22Rv1 (cell line): ENCODE measurements at regions not wholly inside any gene's neighbourhood (a gene's known extent, or its start where the extent isn't known, plus 50 kb on each side); places are given as distances from the start of the nearest gene placed in this dataset.

ENCODE experiments used
- ZFX ChIP-seq: fragments of 450-650 bp; IDR thresholded peaks from 2 replicates; pipeline ENCODE4 v1.6.1; 2017; ENCODE audit warnings: antibody characterized with exemption, borderline replicate concordance
- TF ChIP-seq, protein P1 (sequence below): fragments of 450-650 bp; IDR thresholded peaks from 2 replicates; pipeline ENCODE4 v1.5.1; 2017; ENCODE audit warnings: mild to moderate bottlenecking

GRCh38 chr9:89956331-89956730 is 351.5 kb downstream of the GADD45G start:
- TF ChIP-seq, protein P1, sequence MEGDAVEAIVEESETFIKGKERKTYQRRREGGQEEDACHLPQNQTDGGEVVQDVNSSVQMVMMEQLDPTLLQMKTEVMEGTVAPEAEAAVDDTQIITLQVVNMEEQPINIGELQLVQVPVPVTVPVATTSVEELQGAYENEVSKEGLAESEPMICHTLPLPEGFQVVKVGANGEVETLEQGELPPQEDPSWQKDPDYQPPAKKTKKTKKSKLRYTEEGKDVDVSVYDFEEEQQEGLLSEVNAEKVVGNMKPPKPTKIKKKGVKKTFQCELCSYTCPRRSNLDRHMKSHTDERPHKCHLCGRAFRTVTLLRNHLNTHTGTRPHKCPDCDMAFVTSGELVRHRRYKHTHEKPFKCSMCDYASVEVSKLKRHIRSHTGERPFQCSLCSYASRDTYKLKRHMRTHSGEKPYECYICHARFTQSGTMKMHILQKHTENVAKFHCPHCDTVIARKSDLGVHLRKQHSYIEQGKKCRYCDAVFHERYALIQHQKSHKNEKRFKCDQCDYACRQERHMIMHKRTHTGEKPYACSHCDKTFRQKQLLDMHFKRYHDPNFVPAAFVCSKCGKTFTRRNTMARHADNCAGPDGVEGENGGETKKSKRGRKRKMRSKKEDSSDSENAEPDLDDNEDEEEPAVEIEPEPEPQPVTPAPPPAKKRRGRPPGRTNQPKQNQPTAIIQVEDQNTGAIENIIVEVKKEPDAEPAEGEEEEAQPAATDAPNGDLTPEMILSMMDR: no peak
- TF ChIP-seq ZFX: no peak
